GM20000 (cell line): ENCODE measurements at regions not wholly inside any gene's neighbourhood (a gene's known extent, or its start where the extent isn't known, plus 50 kb on each side); places are given as distances from the start of the nearest gene placed in this dataset.

Experiments used
- DNase-seq: peaks from one replicate; pipeline ENCODE4 v3.0.0; 2012; ENCODE audit warnings: low spot score
- CTCF ChIP-seq: IDR thresholded peaks from 2 replicates; pipeline ENCODE4 v1.5.1; 2012; ENCODE audit warnings: mild to moderate bottlenecking, control low read depth; ENCODE audit errors: extremely low read depth, missing control alignments

GRCh38 chr17:68790492-68790891 is 164.7 kb downstream of the ABCA8 start:
- no peak for DNase-seq
- TF ChIP-seq CTCF = no peak

GRCh38 chr17:68789203-68789962 is 165.8 kb downstream of the ABCA8 start:
- TF ChIP-seq CTCF = no peak
- no peak for DNase-seq

- no peak for TF ChIP-seq CTCF
- no peak for DNase-seq
Measured at GRCh38 chr17:68785565-68786486, 169.4 kb downstream of the ABCA8 start.

- TF ChIP-seq CTCF = no peak
- DNase-seq = no peak
Measured at GRCh38 chr17:68784431-68784830, 170.8 kb downstream of the ABCA8 start.

GRCh38 chr17:68783861-68784260 is 171.3 kb downstream of the ABCA8 start:
- TF ChIP-seq CTCF = no peak
- DNase-seq = no peak

- no peak for DNase-seq
- no peak for TF ChIP-seq CTCF
Measured at GRCh38 chr17:68782789-68783188, 172.4 kb downstream of the ABCA8 start.

GRCh38 chr17:68780596-68780995 is 174.6 kb downstream of the ABCA8 start:
- DNase-seq = no peak
- no peak for TF ChIP-seq CTCF
